IPS-15b (cell line): ENCODE measurements at regions not wholly inside any gene's neighbourhood (a gene's known extent, or its start where the extent isn't known, plus 50 kb on each side); places are given as distances from the start of the nearest gene placed in this dataset.
"Not testable (repeated sequence)": the region's sequence is repeated elsewhere in the genome, so short reads cannot be mapped to it uniquely, and the experiment has no call there.

Experiments used
- H3K27me3 ChIP-seq: one replicate; pipeline ENCODE4 v1.6.1; 2013; ENCODE audit warnings: low read length; ENCODE audit not compliant: control insufficient read depth, insufficient read depth
- H3K36me3 ChIP-seq: one replicate; pipeline ENCODE4 v1.6.1; 2013; ENCODE audit warnings: low read length; ENCODE audit not compliant: control insufficient read depth, insufficient read depth
- H3K4me1 ChIP-seq: one replicate; pipeline ENCODE4 v1.6.1; 2013; ENCODE audit warnings: mild to moderate bottlenecking, low read length; ENCODE audit not compliant: control insufficient read depth, insufficient read depth
- H3K4me3 ChIP-seq: one replicate; pipeline ENCODE4 v1.5.1; 2013; ENCODE audit warnings: low read depth, low read length
- H3K9ac ChIP-seq: one replicate; pipeline ENCODE4 v1.6.1; 2013; ENCODE audit warnings: low read depth, mild to moderate bottlenecking, low read length
- H3K9me3 ChIP-seq: one replicate; pipeline ENCODE4 v1.6.1; 2013; ENCODE audit warnings: mild to moderate bottlenecking, low read length; ENCODE audit not compliant: control insufficient read depth, insufficient read depth

GRCh38 chr15:62352817-62353216, 187.7 kb upstream of the C2CD4B start:
- Histone ChIP-seq H3K4me1 (no peaks in the 10 kb centered on the region), H3K27me3 (no peaks in the 10 kb centered on the region), H3K4me3 (no peak overlapping the region), H3K9me3 (no peaks in the 10 kb centered on the region), H3K36me3 (no peaks in the 10 kb centered on the region), H3K9ac (no peak overlapping the region)

- H3K4me3 ChIP-seq: no peak overlapping the region
- no peaks in the 10 kb centered on the region for H3K36me3 ChIP-seq
- H3K9me3 ChIP-seq: no peaks in the 10 kb centered on the region
- H3K27me3 ChIP-seq: no peaks in the 10 kb centered on the region
- H3K4me1 ChIP-seq: no peaks in the 10 kb centered on the region
- H3K9ac ChIP-seq: no peak overlapping the region
Observed at GRCh38 chr15:62357431-62357830, 192.3 kb upstream of the C2CD4B start.

GRCh38 chr15:62359416-62359815, 194.3 kb upstream of the C2CD4B start:
- Histone ChIP-seq H3K4me1 (no peaks in the 10 kb centered on the region), H3K36me3 (no peaks in the 10 kb centered on the region), H3K4me3 (no peak overlapping the region)

GRCh38 chr15:62360332-62361097, 195.4 kb upstream of the C2CD4B start:
- Histone ChIP-seq H3K9ac (no peak overlapping the region), H3K9me3 (no peaks in the 10 kb centered on the region), H3K36me3 (no peaks in the 10 kb centered on the region), H3K4me1 (no peaks in the 10 kb centered on the region), H3K4me3 (no peak overlapping the region), H3K27me3 (no peaks in the 10 kb centered on the region)

More at GRCh38 chr15:62359416-62359815, 194.3 kb upstream of the C2CD4B start:
- no peaks in the 10 kb centered on the region for H3K9me3 ChIP-seq
- no peaks in the 10 kb centered on the region for H3K27me3 ChIP-seq
- H3K9ac ChIP-seq: no peak overlapping the region

GRCh38 chr15:62362144-62362543, 197.1 kb upstream of the C2CD4B start:
- no peaks in the 10 kb centered on the region for H3K9me3 ChIP-seq
- no peaks in the 10 kb centered on the region for H3K27me3 ChIP-seq
- H3K9ac ChIP-seq: no peak overlapping the region
- no peak overlapping the region for H3K4me3 ChIP-seq
- no peaks in the 10 kb centered on the region for H3K36me3 ChIP-seq
- H3K4me1 ChIP-seq: no peaks in the 10 kb centered on the region

- H3K9ac ChIP-seq: no peak overlapping the region
- no peaks in the 10 kb centered on the region for H3K27me3 ChIP-seq
- H3K4me3 ChIP-seq: no peak overlapping the region
- no peaks in the 10 kb centered on the region for H3K36me3 ChIP-seq
- H3K4me1 ChIP-seq: no peaks in the 10 kb centered on the region
- H3K9me3 ChIP-seq: no peaks in the 10 kb centered on the region
Observed at GRCh38 chr15:62362608-62363007, 197.5 kb upstream of the C2CD4B start.

GRCh38 chr15:62363913-62364312, 198.8 kb upstream of the C2CD4B start:
- Histone ChIP-seq H3K36me3 (no peaks in the 10 kb centered on the region), H3K4me1 (no peaks in the 10 kb centered on the region), H3K9me3 (no peaks in the 10 kb centered on the region), H3K9ac (no peak overlapping the region), H3K4me3 (no peak overlapping the region), H3K27me3 (no peaks in the 10 kb centered on the region)

- Histone ChIP-seq H3K9ac (no peak overlapping the region), H3K9me3 (no peaks in the 10 kb centered on the region), H3K27me3 (no peaks in the 10 kb centered on the region), H3K36me3 (no peaks in the 10 kb centered on the region), H3K4me1 (no peaks in the 10 kb centered on the region), H3K4me3 (no peak overlapping the region)
Observed at GRCh38 chr15:62365795-62366442, 200.8 kb upstream of the C2CD4B start.

GRCh38 chr15:62369454-62369853, 204.4 kb upstream of the C2CD4B start:
- H3K9ac ChIP-seq: no peak overlapping the region
- no peaks in the 10 kb centered on the region for H3K9me3 ChIP-seq
- H3K4me1 ChIP-seq: no peaks in the 10 kb centered on the region
- no peak overlapping the region for H3K4me3 ChIP-seq
- H3K27me3 ChIP-seq: no peaks in the 10 kb centered on the region
- H3K36me3 ChIP-seq: no peaks in the 10 kb centered on the region

- not testable (repeated sequence) for H3K4me3 ChIP-seq, H3K27me3 ChIP-seq, H3K9me3 ChIP-seq, H3K9ac ChIP-seq, H3K4me1 ChIP-seq, H3K36me3 ChIP-seq
Observed at GRCh38 chr15:62371683-62372082, 206.6 kb upstream of the C2CD4B start.

GRCh38 chr15:62377736-62378480, 212.8 kb upstream of the C2CD4B start:
- no peaks in the 10 kb centered on the region for H3K27me3 ChIP-seq
- H3K4me3 ChIP-seq: no peak overlapping the region
- no peaks in the 10 kb centered on the region for H3K36me3 ChIP-seq
- no peaks in the 10 kb centered on the region for H3K4me1 ChIP-seq
- no peaks in the 10 kb centered on the region for H3K9me3 ChIP-seq
- no peak overlapping the region for H3K9ac ChIP-seq
